ENCODE measurements at regions not wholly inside any gene's neighbourhood (a gene's known extent, or its start where the extent isn't known, plus 50 kb on each side); places are given as distances from the start of the nearest gene placed in this dataset.

GRCh38 chr3:176274161-176274560 is 923.1 kb downstream of the TBL1XR1 start:
- Histone ChIP-seq H3K9me3 (ENCODE audit: low read length) (peaks cover 72% of the 10 kb centered on the region), H3K4me2 (ENCODE audit: low read depth, low read length) (no peak overlapping the region), H3K4me1 (ENCODE audit: insufficient read depth, low read length) (no peaks in the 10 kb centered on the region), H4K20me1 (ENCODE audit: insufficient read depth, low read length) (no peaks in the 10 kb centered on the region), H3K27me3 (ENCODE audit: control insufficient read depth in 1 of 2, insufficient read depth in 2 of 2, low read length in 2 of 2) (no peaks in the 10 kb centered on the region), H3K4me3 (replicated peaks in 1 of 3; ENCODE audit: insufficient read depth in 1 of 3, low read depth in 2 of 3, low read length in 3 of 3) (no peak overlapping the region), H3K9ac (ENCODE audit: insufficient read depth, low read depth, low read length) (no peak overlapping the region), H3K36me3 (replicated peaks in 1 of 2; ENCODE audit: control insufficient read depth in 1 of 2, insufficient read depth in 2 of 2, low read length in 2 of 2) (no peaks in the 10 kb centered on the region), H3K27ac (ENCODE audit: extremely low read length, insufficient read depth, low read length) (no peak overlapping the region), H2AFZ (ENCODE audit: low read length) (no peak overlapping the region), H3K79me2 (ENCODE audit: insufficient read depth, low read length) (no peaks in the 10 kb centered on the region)
- CTCF ChIA-PET (ENCODE audit: low intra/inter-chr PET ratio, low total read pairs): no interaction called here
- ATAC-seq (no peak), DNase-seq (ENCODE audit: low spot score) (no peak), FAIRE-seq (no peak)
- in situ Hi-C loops (cut with HindIII; ENCODE audit: extremely low pct_ligation_motif_present, low pct_unique_long_range_greater_than_20kb): no loop called here
- TF ChIP-seq ZMAT3 (CRISPR knock-in tag; conservative IDR thresholded peaks at IDR 0.05) (no peak), ZNF589 (CRISPR knock-in tag; conservative IDR thresholded peaks at IDR 0.05) (no peak), RELA (CRISPR knock-in tag; IDR thresholded peaks at IDR 0.05) (no peak)
- intact Hi-C loops (cut with micrococcal nuclease; ENCODE audit: unreplicated experiment): no loop called here
- WGBS (ENCODE audit: low lambda C conversion rate): 21% methylated on average over 5 of the region's 5 CpGs
- BruUV-seq (replicated peaks): no TSS peak
- POLR2A ChIA-PET: no interaction called here

GRCh38 chr3:176262071-176262470 is 935.2 kb downstream of the TBL1XR1 start:
- ChIA-PET CTCF (ENCODE audit: low intra/inter-chr PET ratio, low total read pairs) (no interaction called here), POLR2A (no interaction called here)
- Histone ChIP-seq H2AFZ (ENCODE audit: low read length) (no peak overlapping the region), H3K27me3 (ENCODE audit: control insufficient read depth in 1 of 2, insufficient read depth in 2 of 2, low read length in 2 of 2) (no peaks in the 10 kb centered on the region), H4K20me1 (ENCODE audit: insufficient read depth, low read length) (no peaks in the 10 kb centered on the region), H3K4me2 (ENCODE audit: low read depth, low read length) (no peak overlapping the region), H3K36me3 (replicated peaks in 1 of 2; ENCODE audit: control insufficient read depth in 1 of 2, insufficient read depth in 2 of 2, low read length in 2 of 2) (no peaks in the 10 kb centered on the region), H3K4me3 (replicated peaks in 1 of 3; ENCODE audit: insufficient read depth in 1 of 3, low read depth in 2 of 3, low read length in 3 of 3) (no peak overlapping the region), H3K79me2 (ENCODE audit: insufficient read depth, low read length) (no peaks in the 10 kb centered on the region), H3K9ac (ENCODE audit: insufficient read depth, low read depth, low read length) (no peak overlapping the region), H3K9me3 (ENCODE audit: low read length) (peaks cover 88% of the 10 kb centered on the region), H3K4me1 (ENCODE audit: insufficient read depth, low read length) (no peaks in the 10 kb centered on the region), H3K27ac (ENCODE audit: extremely low read length, insufficient read depth, low read length) (no peak overlapping the region)
- BruUV-seq (replicated peaks): no TSS peak
- no peak for DNase-seq (ENCODE audit: low spot score)
- no peak for FAIRE-seq
- intact Hi-C loops (cut with micrococcal nuclease; ENCODE audit: unreplicated experiment) (no loop called here), in situ Hi-C loops (cut with HindIII; ENCODE audit: extremely low pct_ligation_motif_present, low pct_unique_long_range_greater_than_20kb) (no loop called here)
- WGBS (ENCODE audit: low lambda C conversion rate): 17% methylated on average over 8 of the region's 8 CpGs
- no peak for ATAC-seq
- TF ChIP-seq ZNF75D (CRISPR knock-in tag; IDR thresholded peaks at IDR 0.05; ENCODE audit: borderline replicate concordance): no peak
- no peak for TF ChIP-seq CC2D1A (CRISPR knock-in tag; IDR thresholded peaks at IDR 0.05)
- no peak for TF ChIP-seq SNRNP70 (IDR thresholded peaks at IDR 0.05; ENCODE audit: low read depth, low read length)
- TF ChIP-seq MYPOP (CRISPR knock-in tag; IDR thresholded peaks at IDR 0.05): no peak
- TF ChIP-seq DR1 (CRISPR knock-in tag; IDR thresholded peaks at IDR 0.05): no peak
- TF ChIP-seq CSRNP2 (CRISPR knock-in tag; conservative IDR thresholded peaks at IDR 0.05; ENCODE audit: low read depth): no peak
- no peak for TF ChIP-seq ZBTB49 (CRISPR knock-in tag; IDR thresholded peaks at IDR 0.05; ENCODE audit: borderline replicate concordance)
- TF ChIP-seq ZNF263 (CRISPR knock-in tag; IDR thresholded peaks at IDR 0.05): no peak
- TF ChIP-seq ZFAT (CRISPR knock-in tag; conservative IDR thresholded peaks at IDR 0.05): no peak
- no peak for TF ChIP-seq KAT7 (CRISPR knock-in tag; IDR thresholded peaks at IDR 0.05; ENCODE audit: borderline replicate concordance)
- TF ChIP-seq ZNF670 (CRISPR knock-in tag; IDR thresholded peaks at IDR 0.05; ENCODE audit: borderline replicate concordance): no peak
- TF ChIP-seq ATF1 (CRISPR knock-in tag; IDR thresholded peaks at IDR 0.05): no peak
- TF ChIP-seq ZNF549 (CRISPR knock-in tag; IDR thresholded peaks at IDR 0.05): no peak
- no peak for TF ChIP-seq ATAD3A (CRISPR knock-in tag; IDR thresholded peaks at IDR 0.05)
